Peyer's patch (tissue), 4 donors: ENCODE measurements at regions not wholly inside any gene's neighbourhood (a gene's known extent, or its start where the extent isn't known, plus 50 kb on each side); places are given as distances from the start of the nearest gene placed in this dataset.

Experiments
- CTCF ChIP-seq, 6 experiments: fragments of 450-650 bp in 4 of 6; fragments of 200-600 bp in 2 of 6; sonication (generic) in 1 of 6; IDR thresholded peaks; one replicate each; pipeline ENCODE4 v1.5.1; 2017 to 2019; ENCODE audit warnings: antibody characterized with exemption in 6 of 6, mild to moderate bottlenecking in 3 of 6, moderate library complexity in 1 of 6
- POLR2A ChIP-seq, 2 donors: fragments of 450-650 bp; IDR thresholded peaks; one replicate each; pipeline ENCODE4 v1.5.1; 2017; ENCODE audit warnings: antibody characterized with exemption in 2 of 2, mild to moderate bottlenecking in 2 of 2, moderate library complexity in 2 of 2

GRCh38 chr5:125489146-125489545, 742.7 kb upstream of the ZNF608 start:
- TF ChIP-seq CTCF (IDR thresholded peaks at IDR 0.05) (no peak), POLR2A (IDR thresholded peaks at IDR 0.05) (no peak)
